HL-60 (cell line): ENCODE measurements at regions not wholly inside any gene's neighbourhood (a gene's known extent, or its start where the extent isn't known, plus 50 kb on each side); places are given as distances from the start of the nearest gene placed in this dataset.

Source experiments
- DNase-seq, 2 experiments: peaks; one replicate each; pipeline ENCODE4 v3.0.0-alpha.2; 2010 to 2020; ENCODE audit warnings: low read depth in 1 of 2, low spot score in 1 of 2
- H3K27ac ChIP-seq: fragments of 250-450 bp; sonication (Bioruptor Pico); replicated peaks from 2 replicates; pipeline ENCODE4 v1.5.1; 2020; ENCODE audit warnings: mild to moderate bottlenecking, moderate library complexity
- H3K27me3 ChIP-seq: fragments of 250-450 bp; sonication (Bioruptor Pico); 2 replicates; pipeline ENCODE4 v1.5.1; 2021; ENCODE audit warnings: mild to moderate bottlenecking, moderate library complexity; ENCODE audit not compliant: insufficient read depth, poor library complexity, severe bottlenecking
- H3K4me3 ChIP-seq: replicated peaks from 2 replicates; pipeline ENCODE4 v1.5.1; 2011; ENCODE audit warnings: mild to moderate bottlenecking, control low read depth, low read length; ENCODE audit not compliant: insufficient read depth
- CTCF ChIP-seq: IDR thresholded peaks from one replicate; pipeline ENCODE4 v1.5.1; 2011; ENCODE audit warnings: low read length, control low read depth, inconsistent platforms; ENCODE audit not compliant: insufficient read depth
- GABPA ChIP-seq: IDR thresholded peaks from 2 replicates; pipeline ENCODE4 v1.6.1; 2012; ENCODE audit warnings: low read depth
- POLR2AphosphoS5 ChIP-seq: IDR thresholded peaks from 2 replicates; pipeline ENCODE4 v1.6.1; 2012; ENCODE audit warnings: low read depth
- REST ChIP-seq: IDR thresholded peaks from 2 replicates; pipeline ENCODE4 v1.6.1; 2012; ENCODE audit warnings: low read depth; ENCODE audit not compliant: insufficient replicate concordance
- SPI1 ChIP-seq: IDR thresholded peaks from 2 replicates; pipeline ENCODE4 v1.6.1; 2012; ENCODE audit warnings: low read depth, mild to moderate bottlenecking, borderline replicate concordance

GRCh38 chr4:165711912-165712311, 161.1 kb upstream of the TLL1 start:
- DNase-seq, result no peak
- no peak overlapping the region for H3K27ac ChIP-seq
- no peaks in the 10 kb centered on the region for H3K27me3 ChIP-seq
- TF ChIP-seq REST (no peak), GABPA (no peak), POLR2AphosphoS5 (no peak), CTCF (no peak), SPI1 (no peak)
- H3K4me3 ChIP-seq, result no peak overlapping the region

- Histone ChIP-seq H3K27me3 (no peaks in the 10 kb centered on the region), H3K4me3 (no peak overlapping the region), H3K27ac (no peak overlapping the region)
- no peak for TF ChIP-seq SPI1
- no peak for TF ChIP-seq CTCF
- no peak for TF ChIP-seq POLR2AphosphoS5
- no peak for TF ChIP-seq GABPA
- TF ChIP-seq REST, result no peak
- DNase-seq, result no peak
These were observed 158.4 kb upstream of the TLL1 start for GRCh38 chr4:165714650-165715049.

- Histone ChIP-seq H3K27me3 (no peaks in the 10 kb centered on the region), H3K4me3 (no peak overlapping the region), H3K27ac (no peak overlapping the region)
- TF ChIP-seq REST, result no peak
- no peak for TF ChIP-seq POLR2AphosphoS5
- no peak for TF ChIP-seq CTCF
- no peak for TF ChIP-seq GABPA
- no peak for TF ChIP-seq SPI1
- no peak for DNase-seq
These were observed 157.8 kb upstream of the TLL1 start for GRCh38 chr4:165715211-165715610.
